ENCODE measurements at regions not wholly inside any gene's neighbourhood (a gene's known extent, or its start where the extent isn't known, plus 50 kb on each side); places are given as distances from the start of the nearest gene placed in this dataset.
"Not testable (repeated sequence)": the region's sequence is repeated elsewhere in the genome, so short reads cannot be mapped to it uniquely, and the experiment has no call there.

GRCh38 chr15:98276018-98276417, 315.5 kb downstream of the ARRDC4 start:
- DNase-seq (ENCODE audit: low spot score): no peak

DNA sequence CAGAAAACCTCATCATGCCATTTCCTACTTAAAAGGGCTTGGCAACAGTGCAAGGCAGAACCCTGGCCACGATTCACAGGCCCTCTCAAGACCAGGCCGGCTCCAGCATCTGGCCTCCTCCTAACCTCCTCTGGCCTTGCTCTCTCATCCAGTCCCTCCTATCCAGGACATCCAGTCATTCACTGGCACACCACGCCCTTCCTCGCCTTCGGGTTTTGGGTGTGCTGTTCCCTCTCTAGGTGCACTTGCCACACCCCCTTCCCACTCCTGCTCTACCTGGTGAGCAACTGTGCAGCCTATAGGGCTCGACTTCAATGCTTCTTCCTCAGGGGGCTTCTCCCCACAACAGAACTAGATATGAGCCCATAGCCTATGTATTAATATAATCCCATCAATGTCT, 317.1 kb downstream of the ARRDC4 start:
- no peak for DNase-seq (ENCODE audit: low spot score)

GRCh38 chr15:98280284-98280975, 319.9 kb downstream of the ARRDC4 start:
- DNase-seq (ENCODE audit: low spot score): no peak

GRCh38 chr15:98281130-98281529, 320.6 kb downstream of the ARRDC4 start:
- no peak for DNase-seq (ENCODE audit: low spot score)

GRCh38 chr15:98282656-98283332, 322.3 kb downstream of the ARRDC4 start:
- no peak for DNase-seq (ENCODE audit: low spot score)

- DNase-seq (ENCODE audit: low spot score): no peak
These were observed 325.7 kb downstream of the ARRDC4 start for GRCh38 chr15:98286200-98286599.

DNA sequence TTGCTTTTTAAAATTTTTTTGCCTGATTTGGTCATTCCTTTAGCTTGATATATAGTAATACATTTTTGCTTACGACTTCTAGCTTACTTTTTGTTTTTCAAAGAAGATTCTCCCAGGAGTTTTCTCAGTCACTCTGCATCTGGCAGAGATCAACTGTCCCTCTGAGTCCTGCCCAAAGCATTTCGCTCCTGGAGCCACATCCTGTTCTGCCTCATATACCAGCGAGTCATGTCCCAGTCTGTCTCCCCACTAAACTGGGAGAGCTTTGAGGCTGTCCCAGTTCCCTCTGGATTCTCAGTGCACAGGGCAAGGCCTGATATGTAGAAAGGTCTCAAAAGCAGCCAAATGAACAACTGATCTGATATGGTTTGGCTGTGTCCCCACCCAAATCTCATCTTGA, 326.3 kb downstream of the ARRDC4 start:
- DNase-seq (ENCODE audit: low spot score): no peak

DNA sequence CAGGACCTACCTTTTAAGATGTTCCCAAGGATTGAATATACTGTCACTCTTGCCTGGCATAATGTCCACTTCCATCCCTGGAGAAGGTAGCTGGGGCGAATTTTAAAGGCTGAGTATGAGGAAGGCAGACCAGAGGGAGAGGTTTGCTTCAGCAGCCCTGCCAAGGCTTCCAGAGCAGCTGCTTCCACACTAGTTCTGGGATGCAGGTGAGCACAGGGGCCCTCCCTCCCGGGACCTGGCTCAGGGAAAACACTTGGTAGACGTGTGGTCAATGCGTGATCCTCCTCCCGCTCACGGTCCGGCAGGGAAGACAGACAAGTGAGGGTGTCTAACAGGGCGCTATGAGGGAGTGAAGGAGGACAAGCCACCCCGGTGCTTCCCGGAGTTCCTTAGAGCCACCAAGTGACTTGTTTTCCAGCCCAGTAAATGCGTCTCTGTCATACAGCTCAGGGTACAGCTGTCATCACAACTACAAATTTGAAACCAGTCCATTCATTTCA, 327.6 kb downstream of the ARRDC4 start:
- DNase-seq (ENCODE audit: low spot score): no peak

GRCh38 chr15:98289747-98290146, 329.2 kb downstream of the ARRDC4 start:
- no peak for DNase-seq (ENCODE audit: low spot score)

DNA sequence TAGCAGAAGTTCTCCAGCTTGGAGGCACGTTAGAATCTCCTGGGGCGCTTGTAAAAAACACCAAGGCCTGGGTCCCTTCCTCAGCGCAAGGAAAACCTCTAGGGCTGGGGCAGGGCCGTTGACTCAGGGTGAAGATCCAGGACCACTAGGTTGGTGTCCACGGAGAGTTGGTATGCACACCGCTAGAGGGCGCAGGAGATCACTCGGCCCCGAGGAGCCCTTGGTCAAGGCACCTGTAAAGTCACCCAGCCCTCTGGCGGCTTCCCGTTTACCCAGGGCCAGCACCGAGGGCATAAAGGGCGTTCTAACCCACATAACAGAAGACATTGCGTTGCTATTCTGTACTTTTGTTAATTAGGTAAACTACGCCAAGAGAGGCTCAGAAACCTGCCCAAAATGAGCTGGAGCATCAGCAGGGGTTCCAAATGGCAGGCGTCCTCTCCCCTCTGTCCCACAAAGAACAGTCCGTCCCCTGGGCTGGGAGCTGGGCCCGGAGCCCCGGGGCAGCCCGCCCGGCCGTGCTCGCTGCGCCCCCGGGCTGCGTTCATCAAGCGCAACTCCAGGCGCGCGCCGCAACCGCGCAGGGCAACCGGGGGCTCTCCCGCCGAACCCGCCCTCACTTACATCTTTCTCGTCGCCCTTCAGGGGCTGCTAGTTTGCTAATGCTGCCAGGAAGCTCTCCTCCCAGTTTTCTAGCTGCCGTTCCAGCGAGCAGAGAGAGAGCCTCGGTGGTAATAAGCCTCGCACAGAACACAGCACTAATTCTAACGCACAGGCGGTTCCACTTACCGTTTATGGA, 332.1 kb downstream of the ARRDC4 start:
- DNase-seq (ENCODE audit: low spot score): no peak

GRCh38 chr15:98294126-98294525, 333.6 kb downstream of the ARRDC4 start:
- no peak for DNase-seq (ENCODE audit: low spot score)

GRCh38 chr15:98295101-98295759, 334.7 kb downstream of the ARRDC4 start:
- DNase-seq (ENCODE audit: low spot score): not testable (repeated sequence)

- no peak for DNase-seq (ENCODE audit: low spot score)
These were observed 336.1 kb downstream of the ARRDC4 start for GRCh38 chr15:98296653-98297052.

DNA sequence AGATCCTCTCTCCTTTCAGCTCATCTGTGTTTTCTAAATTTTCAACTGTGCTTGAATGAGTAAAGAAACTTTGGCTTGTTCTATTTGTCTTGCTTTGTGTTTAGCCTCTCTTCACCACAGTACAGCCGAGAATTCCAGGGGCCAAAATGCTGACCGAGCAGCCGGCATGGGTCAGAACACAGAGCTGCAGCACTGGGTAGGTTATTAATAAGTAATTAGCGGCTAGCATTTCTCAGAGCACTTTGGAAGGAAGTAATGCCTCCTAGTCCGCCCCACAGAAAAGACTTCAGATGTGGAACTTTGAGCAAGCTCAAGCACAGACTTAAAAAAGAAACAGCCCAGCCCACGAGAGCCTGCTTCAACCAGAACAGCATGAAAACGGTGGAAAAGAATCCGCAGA, 343.9 kb downstream of the ARRDC4 start:
- DNase-seq (ENCODE audit: low spot score): no peak

- no peak for DNase-seq (ENCODE audit: low spot score)
These were observed 340.2 kb upstream of the IGF1R start for GRCh38 chr15:98308117-98308516.

DNA sequence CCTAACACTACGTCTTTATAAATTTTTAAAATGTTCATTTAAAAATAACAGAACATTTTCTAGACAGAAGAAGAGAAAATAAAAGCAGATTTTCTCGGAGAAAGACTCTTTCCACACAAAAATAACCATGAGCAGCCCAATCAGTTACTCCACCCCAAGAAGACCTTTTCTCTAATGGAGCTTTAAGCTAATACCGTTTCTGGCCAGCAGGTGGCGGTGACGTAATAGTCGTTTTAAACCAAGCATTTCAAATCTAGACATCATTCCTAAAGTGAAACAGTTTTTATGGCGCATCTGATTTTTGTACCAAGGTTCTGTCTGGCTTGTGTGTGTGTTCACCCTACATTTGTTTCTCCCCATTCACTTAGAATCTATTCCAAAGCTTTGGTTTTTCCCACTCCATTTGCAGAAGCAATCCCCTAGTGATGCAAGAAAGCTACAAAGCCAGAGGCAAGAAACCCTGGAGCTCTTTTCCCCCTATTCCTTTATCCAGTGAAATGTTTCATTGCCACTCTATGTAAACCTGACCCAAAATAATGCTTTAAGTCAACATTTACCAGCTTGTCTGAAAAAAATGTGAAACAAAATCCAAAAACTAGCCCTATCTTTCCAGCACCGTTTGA, 336.7 kb upstream of the IGF1R start:
- peak; percentile 65 for DNase-seq (ENCODE audit: low spot score)

DNA sequence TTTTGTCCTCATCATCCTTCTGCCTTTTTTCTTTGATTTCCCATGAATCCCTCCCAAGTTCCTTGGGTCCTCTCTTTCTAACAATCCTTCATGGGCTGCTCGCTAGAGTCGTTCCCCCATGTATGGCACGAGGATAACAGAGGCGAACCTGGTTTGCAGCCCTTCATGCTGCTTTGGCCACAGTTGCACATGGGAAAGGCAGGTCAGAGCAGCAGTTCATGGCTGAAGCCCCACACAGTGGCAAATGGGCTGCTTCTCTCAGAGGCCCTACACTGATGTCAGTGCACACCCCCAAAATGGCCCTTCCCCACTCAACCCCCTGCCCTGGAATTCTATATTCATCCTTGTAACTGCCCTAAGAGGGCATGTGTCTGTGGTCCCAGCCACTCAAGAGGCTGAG, 335.4 kb upstream of the IGF1R start:
- DNase-seq (ENCODE audit: low spot score): no peak

DNA sequence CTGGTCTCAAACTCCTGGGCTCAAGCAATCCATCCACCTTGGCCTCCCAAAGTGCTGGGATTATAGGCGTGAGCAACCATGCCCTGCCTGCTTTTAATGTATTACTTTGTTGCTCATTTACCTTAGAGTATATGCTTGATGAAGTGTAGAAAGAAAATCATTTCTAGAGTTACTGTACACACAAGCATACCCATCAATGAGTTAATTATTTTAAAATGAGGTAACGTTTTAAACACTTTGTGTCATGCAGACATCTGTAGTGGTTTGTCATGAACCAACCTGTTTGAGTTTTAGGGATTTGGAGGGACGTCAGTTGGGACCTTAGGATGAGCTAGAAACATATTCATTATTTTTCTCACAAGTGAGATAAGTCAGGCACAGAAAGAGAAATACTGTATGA, 332.4 kb upstream of the IGF1R start:
- DNase-seq (ENCODE audit: low spot score): no peak

DNA sequence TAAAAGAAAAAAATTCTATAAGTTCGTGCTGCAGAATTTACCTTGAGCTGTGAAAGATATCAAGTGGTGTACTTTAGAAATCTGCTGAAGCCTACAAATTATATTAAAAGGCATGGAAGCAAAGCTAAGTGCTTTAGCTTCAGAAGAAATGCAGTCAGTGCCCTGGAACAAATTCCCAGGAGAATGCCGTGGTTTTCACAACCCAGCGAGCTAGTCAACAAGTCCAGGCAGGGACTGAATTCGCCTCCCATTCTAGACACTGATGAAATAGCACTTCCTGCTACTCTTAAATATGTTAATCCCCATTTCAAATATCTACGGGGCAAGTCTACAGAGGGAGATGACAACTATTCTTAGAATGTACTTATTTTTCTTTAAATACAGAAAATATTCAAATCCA, 326.4 kb upstream of the IGF1R start:
- no peak for DNase-seq (ENCODE audit: low spot score)

GRCh38 chr15:98322581-98322980, 325.8 kb upstream of the IGF1R start:
- no peak for DNase-seq (ENCODE audit: low spot score)

DNA sequence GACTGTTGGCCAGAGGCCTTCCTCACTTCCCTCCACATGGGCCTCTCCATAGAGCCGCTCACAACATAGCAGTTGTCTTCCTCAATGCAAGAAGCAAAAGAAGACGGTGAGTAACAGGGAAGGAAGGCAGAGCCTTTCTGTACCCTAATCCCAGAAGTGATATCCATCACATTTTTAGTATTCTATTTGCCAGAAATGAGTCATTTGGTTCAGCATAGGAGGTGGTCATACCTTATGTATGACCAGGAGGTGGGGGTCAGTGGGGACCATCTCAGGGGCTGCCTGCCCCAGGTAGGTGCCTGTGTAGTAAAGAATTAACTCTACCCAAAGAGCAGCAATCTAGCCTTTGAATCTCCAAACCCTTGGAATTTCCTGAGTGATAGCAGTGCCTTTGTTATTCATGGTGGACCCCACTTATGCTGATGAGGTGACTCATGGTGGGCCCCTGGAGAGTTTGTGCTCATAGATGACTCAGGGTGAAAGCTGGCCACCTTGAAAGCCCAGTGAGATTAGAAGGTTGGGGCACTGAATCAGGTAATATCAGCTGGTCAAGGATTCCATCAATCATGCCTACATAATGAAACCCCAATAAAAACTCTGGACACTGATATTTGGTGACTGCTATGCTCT, 323.9 kb upstream of the IGF1R start:
- no peak for DNase-seq (ENCODE audit: low spot score)
